GM21717 (cell line): ENCODE measurements at regions not wholly inside any gene's neighbourhood (a gene's known extent, or its start where the extent isn't known, plus 50 kb on each side); places are given as distances from the start of the nearest gene placed in this dataset.
A peak's percentile ranks its signal among the peaks of the same experiment; 100 is the strongest.
"Not testable (repeated sequence)": the region's sequence is repeated elsewhere in the genome, so short reads cannot be mapped to it uniquely, and the experiment has no call there.

Experiments
- ATAC-seq: cut with Tn5 transposase; IDR thresholded peaks from one replicate; pipeline ENCODE4 v1.9.1; 2021; ENCODE audit warnings: mild to moderate bottlenecking, moderate library complexity; ENCODE audit not compliant: unreplicated experiment

DNA sequence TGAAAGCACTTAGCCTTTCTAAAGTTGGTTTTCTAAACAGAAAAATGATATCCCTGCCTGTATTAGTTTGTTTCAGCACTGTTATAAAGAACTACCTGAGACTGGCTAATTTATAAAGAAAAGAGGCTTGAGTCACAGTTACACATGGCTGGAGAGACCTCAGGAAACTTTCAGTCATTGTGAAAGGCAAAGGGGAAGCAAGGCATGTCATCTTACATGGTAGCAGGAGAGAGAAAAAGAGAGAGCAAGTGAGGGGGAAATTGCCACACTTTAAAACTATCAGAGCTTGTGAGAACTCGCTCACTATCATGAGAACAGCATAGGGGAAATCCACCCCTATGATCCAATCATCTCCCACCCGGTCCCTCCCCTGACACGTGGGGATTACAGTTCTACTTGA lies 64.9 kb downstream of the FAM170A start:
- ATAC-seq = no peak

DNA sequence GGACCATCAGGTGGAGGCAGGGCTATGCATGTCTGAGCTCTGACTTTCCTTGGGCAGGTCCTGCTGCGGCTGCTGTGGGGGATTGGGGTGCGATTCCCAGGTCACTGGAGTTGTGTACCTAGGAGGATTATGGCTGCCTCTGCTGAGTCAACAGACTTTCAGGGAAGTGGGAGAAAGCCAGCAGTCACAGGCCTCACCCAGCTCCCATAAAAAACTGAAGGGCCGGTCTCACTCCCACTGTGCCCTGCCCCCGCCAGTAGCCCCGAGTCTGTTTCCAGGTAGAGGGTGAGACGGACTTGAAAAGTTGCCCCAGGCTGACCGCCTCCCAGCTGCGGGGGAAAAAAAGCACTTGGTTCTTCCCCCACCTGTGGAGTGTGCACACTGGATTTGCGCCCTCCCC lies 76.7 kb downstream of the FAM170A start:
- ATAC-seq = no peak

DNA sequence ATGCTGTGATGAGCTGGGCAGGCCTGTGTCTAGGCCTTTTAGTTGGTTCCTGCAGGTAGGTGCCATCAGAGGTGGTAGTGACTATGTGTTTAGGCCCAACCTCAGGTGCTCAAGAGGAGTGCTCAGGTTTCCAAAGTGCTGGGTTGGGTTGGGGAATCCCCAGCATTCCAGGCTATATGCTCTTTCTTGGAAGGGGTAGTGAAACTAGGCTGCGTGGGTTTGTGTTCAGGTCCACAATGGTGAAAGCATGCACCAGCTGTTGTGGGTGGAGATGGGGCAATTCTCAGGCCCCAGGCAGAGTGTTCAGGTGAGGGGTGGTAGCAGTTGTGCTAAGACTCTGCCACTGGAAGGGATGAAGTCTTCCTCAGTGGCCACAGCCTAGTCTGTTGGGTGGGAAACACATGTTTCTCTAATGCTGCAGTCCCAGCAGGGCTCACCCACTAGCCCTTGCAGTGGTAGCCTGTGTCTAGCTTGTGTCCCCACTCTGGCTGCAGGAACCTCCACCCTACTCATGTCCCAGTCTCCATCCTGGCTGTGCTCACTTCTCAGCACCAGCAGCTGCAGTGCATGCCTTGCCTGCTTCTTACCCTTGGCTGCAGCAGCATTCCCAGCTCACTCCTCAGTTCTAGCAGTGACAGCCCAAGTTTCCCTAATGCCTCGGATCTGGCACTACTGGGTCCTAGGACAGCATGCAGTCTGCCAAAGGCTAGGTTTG lies 78.9 kb downstream of the FAM170A start:
- peak; percentile 67 for ATAC-seq

GRCh38 chr5:119721775-119722174 lies 92.4 kb downstream of the FAM170A start:
- no peak for ATAC-seq

GRCh38 chr5:119725291-119725690 lies 95.9 kb downstream of the FAM170A start:
- ATAC-seq = not testable (repeated sequence)

GRCh38 chr5:119726544-119726943 lies 97.2 kb downstream of the FAM170A start:
- ATAC-seq = no peak

- no peak for ATAC-seq
These were observed 110.9 kb downstream of the FAM170A start for GRCh38 chr5:119740225-119740624.

GRCh38 chr5:119741691-119742090 lies 112.3 kb downstream of the FAM170A start:
- ATAC-seq = no peak

GRCh38 chr5:119742311-119742710 lies 113.0 kb downstream of the FAM170A start:
- no peak for ATAC-seq

GRCh38 chr5:119743927-119744326 lies 114.6 kb downstream of the FAM170A start:
- peak; percentile 91 for ATAC-seq

DNA sequence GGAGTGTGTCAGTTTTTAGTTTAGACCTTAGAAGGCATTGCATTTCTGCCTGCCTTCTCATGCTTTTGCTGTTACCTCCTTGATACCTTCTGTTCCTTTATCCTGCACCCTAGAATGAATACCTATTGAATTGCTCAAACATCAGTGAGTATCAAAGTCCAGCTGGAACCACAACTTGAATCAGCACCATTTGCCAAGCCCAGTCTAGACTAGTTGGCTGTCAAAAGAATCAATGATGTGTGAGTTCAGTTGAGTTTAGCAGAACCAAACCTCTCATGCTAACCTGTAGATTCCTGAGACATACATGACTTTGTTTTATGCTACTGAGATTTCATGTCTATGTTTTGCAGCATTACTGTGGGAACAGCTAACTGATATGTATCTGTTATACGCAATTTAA lies 116.6 kb downstream of the FAM170A start:
- no peak for ATAC-seq

DNA sequence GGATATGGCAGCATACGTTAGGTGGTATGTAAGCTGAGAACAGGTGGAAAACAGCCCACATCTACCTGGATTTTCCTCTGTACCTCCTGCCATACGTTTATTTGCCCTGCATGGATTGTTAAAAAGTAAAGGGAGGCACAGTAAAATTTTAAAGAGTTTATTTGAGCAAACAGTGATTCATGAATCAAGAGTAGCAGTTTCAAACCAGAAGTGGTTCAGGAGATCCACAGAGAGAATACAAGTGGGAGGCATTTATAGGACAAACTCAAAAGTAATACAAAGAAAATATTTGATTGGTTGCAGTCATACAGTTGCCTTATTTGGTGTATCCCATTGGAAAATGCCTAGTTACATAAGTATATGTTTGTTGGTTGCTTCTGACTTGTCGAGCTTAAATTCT lies 117.6 kb downstream of the FAM170A start:
- ATAC-seq = no peak

DNA sequence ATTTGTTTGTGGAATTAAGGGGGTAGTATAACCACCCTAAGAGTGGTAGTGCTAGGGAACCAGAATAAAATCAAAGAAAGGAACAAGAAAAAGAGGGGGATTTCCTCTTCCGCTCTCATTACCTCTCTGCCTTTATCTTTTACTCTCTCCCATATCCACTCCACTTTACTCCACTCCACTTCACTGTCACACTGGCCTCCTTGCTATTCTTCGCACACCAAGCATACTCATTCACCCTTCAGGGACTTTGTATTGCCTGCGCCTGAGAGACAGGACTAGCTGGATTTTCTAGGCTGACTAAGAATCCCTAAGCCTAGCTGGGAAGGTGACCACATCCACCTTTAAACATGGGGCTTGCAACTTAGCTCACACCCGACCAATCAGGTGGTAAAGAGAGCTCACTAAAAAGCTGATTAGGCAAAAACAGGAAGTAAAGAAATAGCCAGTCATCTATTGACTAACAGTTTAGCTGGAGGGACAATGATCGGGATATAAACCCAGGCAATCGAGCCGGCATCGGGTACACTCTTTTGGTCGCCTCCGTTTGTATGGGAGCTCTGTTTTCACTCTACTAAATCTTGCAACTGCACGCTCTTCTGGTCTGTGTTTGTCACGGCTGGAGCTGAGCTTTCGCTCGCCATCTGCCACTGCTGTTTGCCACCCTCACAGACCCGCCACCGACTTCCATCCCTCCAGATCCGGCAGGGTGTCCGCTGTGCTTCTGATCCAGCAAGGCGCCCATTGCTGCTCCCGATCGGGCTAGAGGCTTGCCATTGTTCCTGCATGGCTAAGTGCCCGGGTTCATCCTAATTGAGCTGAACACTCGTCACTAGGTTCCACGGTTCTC lies 121.8 kb downstream of the FAM170A start:
- no peak for ATAC-seq

- ATAC-seq = no peak
These were observed 122.4 kb downstream of the FAM170A start for GRCh38 chr5:119751734-119752094.

- no peak for ATAC-seq
These were observed 123.8 kb downstream of the FAM170A start for GRCh38 chr5:119752921-119753886.

DNA sequence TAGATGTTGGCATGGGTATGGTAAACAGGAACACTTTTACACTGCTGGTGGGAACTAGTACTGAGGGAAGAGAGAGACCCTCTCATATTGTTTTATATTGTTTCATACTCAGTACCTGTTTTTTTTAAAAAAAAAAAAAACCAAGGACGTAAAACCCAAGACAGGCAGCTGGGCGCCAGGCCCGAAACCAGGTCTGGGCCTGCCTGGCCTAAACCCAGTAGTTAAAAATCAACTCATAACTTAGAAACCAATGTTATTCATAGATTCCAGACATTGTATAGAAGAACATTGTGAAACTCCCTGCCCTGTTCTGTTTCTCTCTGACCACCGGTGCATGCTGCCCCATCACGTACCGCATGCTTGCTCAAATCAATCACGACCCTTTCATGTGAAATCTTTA lies 125.5 kb downstream of the FAM170A start:
- ATAC-seq = not testable (repeated sequence)

GRCh38 chr5:119757276-119757675 lies 127.9 kb downstream of the FAM170A start:
- ATAC-seq = no peak

DNA sequence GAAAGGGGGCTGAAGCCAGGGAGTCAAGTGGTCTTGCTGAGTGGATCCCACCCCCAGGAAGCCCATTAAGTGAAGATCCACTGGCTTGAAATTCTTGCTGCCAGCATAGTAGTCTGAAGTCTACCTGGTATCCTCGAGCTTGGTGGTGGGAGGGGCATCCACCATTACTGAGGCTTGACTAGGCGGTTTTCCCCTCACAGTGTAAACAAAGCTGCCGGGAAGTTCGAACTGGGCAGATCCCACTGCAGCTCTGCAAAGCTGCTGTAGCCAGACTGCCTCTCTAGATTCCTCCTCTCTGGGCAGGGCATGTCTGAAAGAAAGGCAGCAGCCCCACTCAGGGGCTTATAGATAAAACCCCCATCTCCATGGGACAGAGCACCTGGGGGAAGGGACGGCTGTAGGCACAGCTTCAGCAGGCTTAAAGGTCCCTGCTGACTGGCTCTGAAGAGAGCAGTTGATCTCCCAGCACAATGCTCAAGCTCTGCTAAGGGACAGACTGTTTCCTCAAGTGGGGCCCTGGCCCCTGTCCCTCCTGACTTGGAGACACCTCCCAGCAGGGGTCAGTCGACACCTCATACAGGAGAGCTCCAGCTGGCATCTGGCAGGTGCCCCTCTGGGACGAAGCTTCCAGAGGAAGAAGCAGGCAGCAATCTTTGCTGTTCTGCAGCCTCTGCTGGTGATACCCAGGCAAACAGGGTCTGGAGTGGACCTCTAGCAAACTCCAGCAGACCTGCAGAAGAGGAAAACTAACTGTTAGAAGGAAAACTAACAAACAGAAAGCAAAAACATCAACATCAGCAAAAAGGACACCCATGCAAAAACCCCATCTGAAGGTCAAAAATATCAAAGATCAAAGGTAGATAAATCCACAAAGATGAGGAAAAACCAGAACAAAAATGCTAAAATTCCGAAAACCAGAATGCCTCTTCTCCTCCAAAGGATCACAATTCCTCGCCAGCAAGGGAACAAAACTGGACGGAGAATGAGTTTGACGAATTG lies 140.6 kb downstream of the FAM170A start:
- ATAC-seq = not testable (repeated sequence)

DNA sequence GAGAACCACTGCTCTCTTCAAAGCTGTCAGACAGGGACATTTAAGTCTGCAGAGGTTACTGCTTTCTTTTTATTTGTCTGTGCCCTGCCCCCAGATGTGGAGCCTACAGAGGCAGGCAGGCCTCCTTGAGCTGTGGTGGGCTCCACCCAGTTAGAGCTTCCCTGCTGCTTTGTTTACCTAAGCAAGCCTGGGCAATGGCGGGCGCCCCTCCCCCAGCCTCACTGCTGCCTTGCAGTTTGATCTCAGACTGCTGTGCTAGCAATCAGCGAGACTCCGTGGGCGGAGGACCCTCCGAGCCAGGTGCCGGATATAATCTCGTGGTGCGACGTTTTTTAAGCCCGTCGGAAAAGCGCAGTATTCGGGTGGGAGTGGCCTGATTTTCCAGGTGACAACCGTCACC lies 150.8 kb downstream of the FAM170A start:
- not testable (repeated sequence) for ATAC-seq

DNA sequence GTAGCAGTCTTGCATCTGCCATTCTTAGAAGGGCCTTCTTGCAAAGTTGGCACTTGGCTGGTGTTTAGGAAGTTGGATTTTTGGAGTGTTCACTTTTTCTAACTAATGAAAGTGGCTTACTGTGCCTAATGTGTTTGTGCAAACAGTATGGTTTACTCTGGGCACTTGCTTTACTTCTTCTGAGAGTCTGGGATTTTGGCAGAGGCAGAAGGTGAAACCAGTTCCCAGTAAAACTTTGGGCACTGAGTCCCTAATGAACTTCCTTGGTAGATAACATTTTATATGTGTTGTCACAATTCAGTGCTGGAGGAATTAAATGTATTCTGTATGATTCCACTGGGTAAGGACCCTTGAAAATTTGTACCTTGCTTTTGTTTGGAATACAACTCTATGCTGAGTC lies 155.7 kb downstream of the FAM170A start:
- ATAC-seq = no peak
